Ascending aorta (tissue), 2 donors: ENCODE measurements at regions not wholly inside any gene's neighbourhood (a gene's known extent, or its start where the extent isn't known, plus 50 kb on each side); places are given as distances from the start of the nearest gene placed in this dataset.
A peak's percentile ranks its signal among the peaks of the same experiment; 100 is the strongest.

ENCODE experiments used
- DNase-seq, 2 donors: peaks; one replicate each; pipeline ENCODE4 v3.0.0-alpha.2; 2019; ENCODE audit warnings: low spot score in 2 of 2
- H3K27ac ChIP-seq, 2 donors: fragments of 200-600 bp; sonication (generic); one replicate each; pipeline ENCODE4 v1.5.1; 2016 to 2017; ENCODE audit warnings: mild to moderate bottlenecking in 1 of 2
- H3K27me3 ChIP-seq: fragments of 200-600 bp; sonication (generic); one replicate; pipeline ENCODE4 v1.5.1; 2017
- H3K36me3 ChIP-seq, 2 donors: fragments of 200-600 bp; sonication (generic); one replicate each; pipeline ENCODE4 v1.5.1; 2016
- H3K4me1 ChIP-seq, 2 donors: fragments of 200-600 bp; sonication (generic); one replicate each; pipeline ENCODE4 v1.5.1; 2016 to 2017; ENCODE audit warnings: mild to moderate bottlenecking in 1 of 2
- H3K4me3 ChIP-seq, 2 donors: fragments of 200-600 bp; sonication (generic); one replicate each; pipeline ENCODE4 v1.5.1; 2016 to 2017; ENCODE audit warnings: mild to moderate bottlenecking in 1 of 2
- H3K9me3 ChIP-seq, 2 donors: fragments of 200-600 bp; sonication (generic); one replicate each; pipeline ENCODE4 v1.5.1; 2016
- intact Hi-C: fragments of 100-400 bp; cut with DNase I; formaldehyde crosslinking; loops from one replicate; pipeline ENCODE4 v1.15.1; 2023
- TF ChIP-seq, protein P1 (sequence below), 3 experiments: fragments of 200-600 bp in 2 of 3; fragments of 450-650 bp in 1 of 3; sonication (generic) in 2 of 3; IDR thresholded peaks; one replicate each; pipeline ENCODE4 v1.5.1; 2016 to 2019; ENCODE audit warnings: antibody characterized with exemption in 3 of 3, mild to moderate bottlenecking in 1 of 3, moderate library complexity in 1 of 3

DNA sequence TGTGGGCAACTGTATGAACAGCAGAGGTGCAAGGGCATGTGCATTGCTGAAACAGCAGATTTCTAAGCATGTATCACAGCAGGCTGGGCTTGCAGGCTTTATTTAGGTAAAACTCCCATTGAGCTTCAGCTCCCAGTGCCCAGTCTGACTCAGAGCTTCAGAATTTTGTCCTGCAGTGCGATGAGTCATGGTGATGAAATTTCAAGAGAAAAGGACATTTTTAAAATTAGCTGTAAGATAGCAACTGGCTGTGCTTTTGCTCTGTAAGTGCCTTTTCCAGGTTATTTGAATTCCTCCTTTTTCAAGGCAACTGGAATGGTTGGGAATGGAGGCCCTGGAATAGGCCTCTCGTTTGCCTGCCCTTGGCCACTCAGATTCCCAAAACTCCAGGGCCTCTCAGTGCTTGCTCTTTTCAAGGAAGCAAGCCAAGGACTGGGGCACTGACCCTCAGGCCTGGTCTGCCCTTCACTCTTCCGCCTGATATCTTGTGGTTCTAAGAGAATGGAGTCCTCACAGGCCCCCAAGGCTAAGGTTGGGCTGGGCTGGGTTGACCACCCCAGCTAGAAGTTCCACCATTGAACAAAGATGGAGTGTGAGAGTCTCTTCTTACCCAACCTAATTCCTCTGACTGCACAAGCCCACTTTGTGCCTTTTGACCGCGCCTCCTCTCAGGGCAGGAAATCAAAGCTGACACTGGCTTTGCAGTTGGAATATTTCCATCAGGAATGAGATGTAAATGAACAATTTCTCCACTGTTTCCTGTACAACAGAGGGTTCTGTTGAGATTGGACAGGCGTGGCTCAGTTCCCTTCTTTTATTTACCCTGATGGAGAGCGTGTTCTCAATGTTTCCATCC, 59.5 kb upstream of the PRSS23 start:
- H3K4me1 ChIP-seq: peaks cover 18 to 53% of the 10 kb centered on the region in 2 donors
- no peak overlapping the region for H3K4me3 ChIP-seq
- intact Hi-C loops: loop anchor here (2.0 to 5.0 kb wide), 3 partner anchors 44 to 176 kb away; no protein-coding TSS in a partner anchor
- peak; percentile 39 to 91 for DNase-seq
- no peaks in the 10 kb centered on the region for H3K27me3 ChIP-seq
- no peaks in the 10 kb centered on the region for H3K9me3 ChIP-seq
- TF ChIP-seq, protein P1, sequence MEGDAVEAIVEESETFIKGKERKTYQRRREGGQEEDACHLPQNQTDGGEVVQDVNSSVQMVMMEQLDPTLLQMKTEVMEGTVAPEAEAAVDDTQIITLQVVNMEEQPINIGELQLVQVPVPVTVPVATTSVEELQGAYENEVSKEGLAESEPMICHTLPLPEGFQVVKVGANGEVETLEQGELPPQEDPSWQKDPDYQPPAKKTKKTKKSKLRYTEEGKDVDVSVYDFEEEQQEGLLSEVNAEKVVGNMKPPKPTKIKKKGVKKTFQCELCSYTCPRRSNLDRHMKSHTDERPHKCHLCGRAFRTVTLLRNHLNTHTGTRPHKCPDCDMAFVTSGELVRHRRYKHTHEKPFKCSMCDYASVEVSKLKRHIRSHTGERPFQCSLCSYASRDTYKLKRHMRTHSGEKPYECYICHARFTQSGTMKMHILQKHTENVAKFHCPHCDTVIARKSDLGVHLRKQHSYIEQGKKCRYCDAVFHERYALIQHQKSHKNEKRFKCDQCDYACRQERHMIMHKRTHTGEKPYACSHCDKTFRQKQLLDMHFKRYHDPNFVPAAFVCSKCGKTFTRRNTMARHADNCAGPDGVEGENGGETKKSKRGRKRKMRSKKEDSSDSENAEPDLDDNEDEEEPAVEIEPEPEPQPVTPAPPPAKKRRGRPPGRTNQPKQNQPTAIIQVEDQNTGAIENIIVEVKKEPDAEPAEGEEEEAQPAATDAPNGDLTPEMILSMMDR (IDR thresholded peaks at IDR 0.05): no peak
- no peaks in the 10 kb centered on the region for H3K36me3 ChIP-seq
- peak overlapping the region; percentile 95 to 97 for H3K27ac ChIP-seq

GRCh38 chr11:86738568-86738967, 61.8 kb upstream of the PRSS23 start:
- Histone ChIP-seq H3K36me3 (no peaks in the 10 kb centered on the region), H3K9me3 (no peaks in the 10 kb centered on the region), H3K4me3 (no peak overlapping the region), H3K27ac (no peak overlapping the region), H3K27me3 (no peaks in the 10 kb centered on the region), H3K4me1 (peaks cover 18 to 44% of the 10 kb centered on the region in 2 donors)
- TF ChIP-seq, protein P1 (IDR thresholded peaks at IDR 0.05): no peak
- no peak for DNase-seq
- intact Hi-C loops: no loop called here

GRCh38 chr11:86737737-86738136, 62.6 kb upstream of the PRSS23 start:
- peak overlapping the region in 1 of 2 donors; percentile 31 for H3K27ac ChIP-seq
- no peaks in the 10 kb centered on the region for H3K27me3 ChIP-seq
- no peaks in the 10 kb centered on the region for H3K36me3 ChIP-seq
- intact Hi-C loops: no loop called here
- H3K4me3 ChIP-seq: no peak overlapping the region
- no peak for DNase-seq
- H3K4me1 ChIP-seq: peaks cover 16 to 38% of the 10 kb centered on the region in 2 donors
- H3K9me3 ChIP-seq: no peaks in the 10 kb centered on the region
- TF ChIP-seq, protein P1 (IDR thresholded peaks at IDR 0.05): no peak

DNA sequence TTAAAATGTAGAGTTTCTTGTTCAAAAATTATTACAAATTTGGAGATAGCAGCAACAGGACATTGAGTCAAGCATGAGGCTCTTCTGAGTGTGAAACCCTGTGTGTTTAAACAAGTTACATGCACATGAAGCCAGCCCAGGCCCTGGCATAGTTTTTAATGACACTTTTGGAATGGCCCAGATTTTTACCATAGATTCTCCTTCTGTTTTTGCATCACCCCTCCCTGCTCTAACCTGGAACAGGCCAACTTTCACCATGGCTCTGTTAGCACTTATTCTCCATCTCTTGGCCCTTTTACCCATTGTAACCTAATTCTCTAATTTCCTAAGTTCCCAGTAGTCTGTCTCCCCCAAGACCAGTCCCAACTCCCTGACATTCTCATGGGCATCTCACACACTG, 63.1 kb upstream of the PRSS23 start:
- Histone ChIP-seq H3K4me1 (peaks cover 12 to 33% of the 10 kb centered on the region in 2 donors), H3K27ac (peak overlapping the region in 1 of 2 donors; percentile 31)

DNA sequence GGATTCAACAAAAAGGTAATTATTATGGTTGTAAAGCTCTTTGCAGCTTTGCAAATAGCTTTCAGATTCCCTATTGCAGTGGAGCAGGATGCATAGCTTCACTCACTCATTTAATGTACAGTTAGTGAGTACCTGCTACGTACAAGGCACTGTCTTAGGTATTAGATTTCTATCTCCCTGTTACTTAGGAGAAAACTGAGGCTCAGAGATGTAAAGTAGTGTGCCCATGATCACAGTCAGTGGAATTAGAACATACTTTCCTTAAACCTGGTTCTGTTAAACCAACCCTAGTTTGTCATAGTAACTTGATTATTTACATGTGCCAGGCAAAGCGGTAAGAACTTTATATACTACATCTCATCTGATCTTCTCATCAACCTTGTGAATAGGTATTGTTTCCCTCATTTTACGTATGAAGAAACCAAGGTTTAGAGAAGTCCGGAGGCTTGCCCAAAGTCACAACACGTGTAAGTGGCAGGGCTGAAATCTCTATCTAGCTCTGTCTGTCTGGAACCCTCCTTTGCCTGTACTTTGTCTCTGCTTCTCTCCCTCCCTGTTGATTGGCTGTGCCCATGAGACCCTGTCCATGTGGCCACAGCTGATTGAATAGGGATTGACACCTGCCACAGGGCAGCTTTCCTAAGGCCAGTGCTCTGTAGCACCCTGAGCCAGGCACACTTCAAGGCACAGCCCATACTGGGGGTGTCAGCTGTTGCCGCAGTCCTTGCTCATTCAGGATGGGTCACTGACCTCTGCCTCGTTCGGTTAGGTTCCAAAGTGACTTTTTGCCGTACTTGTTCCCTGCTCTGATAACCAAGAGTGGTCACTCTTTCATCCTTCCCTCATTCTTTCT, 63.8 kb upstream of the PRSS23 start:
- Histone ChIP-seq H3K36me3 (no peaks in the 10 kb centered on the region), H3K27me3 (no peaks in the 10 kb centered on the region), H3K27ac (peak overlapping the region in 1 of 2 donors; percentile 33), H3K4me3 (no peak overlapping the region), H3K9me3 (no peaks in the 10 kb centered on the region), H3K4me1 (peaks cover 7 to 26% of the 10 kb centered on the region in 2 donors)
- DNase-seq: no peak
- intact Hi-C loops: no loop called here
- TF ChIP-seq, protein P1 (IDR thresholded peaks at IDR 0.05): no peak

More for the DNA sequence above, 63.1 kb upstream of the PRSS23 start:
- H3K9me3 ChIP-seq: no peaks in the 10 kb centered on the region
- H3K36me3 ChIP-seq: no peaks in the 10 kb centered on the region
- TF ChIP-seq, protein P1 (IDR thresholded peaks at IDR 0.05): no peak
- intact Hi-C loops: no loop called here
- H3K4me3 ChIP-seq: no peak overlapping the region
- no peaks in the 10 kb centered on the region for H3K27me3 ChIP-seq
- DNase-seq: no peak
